ENCODE measurements at regions not wholly inside any gene's neighbourhood (a gene's known extent, or its start where the extent isn't known, plus 50 kb on each side); places are given as distances from the start of the nearest gene placed in this dataset.

GRCh38 chr4:14878681-14879080 lies 123.6 kb upstream of the CPEB2 start:
- Histone ChIP-seq H3K36me3 (ENCODE audit: low read depth) (no peaks in the 10 kb centered on the region), H3K9me3 (ENCODE audit: insufficient read depth, low read depth) (no peaks in the 10 kb centered on the region), H3K27ac (no peak overlapping the region), H3K4me3 (no peak overlapping the region), H3F3A (ENCODE audit: insufficient read depth, low read depth) (no peaks in the 10 kb centered on the region), H3K27me3 (ENCODE audit: insufficient read depth, low read depth) (no peaks in the 10 kb centered on the region), H3K79me2 (ENCODE audit: low read depth) (no peaks in the 10 kb centered on the region), H2AFZ (no peak overlapping the region), H3K9me2 (ENCODE audit: insufficient read depth) (no peaks in the 10 kb centered on the region), H3K4me2 (no peak overlapping the region), H4K20me1 (ENCODE audit: insufficient read depth) (no peaks in the 10 kb centered on the region), H3K4me1 (replicated peaks; ENCODE audit: insufficient read depth) (0 out of 2 replicates have a peak, but pooled peaks cover 11% of the 10 kb centered on the region)
- no peak for TF ChIP-seq CTCF (conservative IDR thresholded peaks at IDR 0.05)
- no peak for DNase-seq
- BruUV-seq (replicated peaks) = no TSS peak
- ChIA-PET CTCF (no interaction called here), POLR2A (ENCODE audit: unreplicated experiment) (no interaction called here)
- intact Hi-C loops (cut with micrococcal nuclease; ENCODE audit: unreplicated experiment) = loop anchor here (1.0 to 10.0 kb wide), 7 partner anchors 22 to 1222 kb away; partner anchors contain the start of gene CPEB2

- peak; percentile 68 to 81 for DNase-seq
- no peaks in the 10 kb centered on the region for H3F3A ChIP-seq (ENCODE audit: insufficient read depth, low read depth)
- no peaks in the 10 kb centered on the region for H3K27me3 ChIP-seq (ENCODE audit: insufficient read depth, low read depth)
- H3K9me2 ChIP-seq (ENCODE audit: insufficient read depth) = no peaks in the 10 kb centered on the region
- TF ChIP-seq CTCF (conservative IDR thresholded peaks at IDR 0.05) = no peak
- TF ChIP-seq EZH2 (IDR thresholded peaks at IDR 0.05; ENCODE audit: low read depth) = no peak
- H3K4me2 ChIP-seq = peak overlapping the region; percentile 18; the same call in 1 of the 2 replicates
- no peaks in the 10 kb centered on the region for H3K36me3 ChIP-seq (ENCODE audit: low read depth)
- POLR2A ChIA-PET (ENCODE audit: unreplicated experiment) = interaction anchor here (0.7 kb wide), 1 partner anchor 890 kb away, joined by 3 read pairs; no protein-coding TSS in a partner anchor
- CTCF ChIA-PET = no interaction called here
- H2AFZ ChIP-seq = no peak overlapping the region
- no peaks in the 10 kb centered on the region for H4K20me1 ChIP-seq (ENCODE audit: insufficient read depth)
- no peak overlapping the region for H3K27ac ChIP-seq
- H3K79me2 ChIP-seq (ENCODE audit: low read depth) = no peaks in the 10 kb centered on the region
- H3K4me3 ChIP-seq = no peak overlapping the region
- H3K4me1 ChIP-seq (replicated peaks; ENCODE audit: insufficient read depth) = 0 out of 2 replicates have a peak, but pooled peaks cover 11% of the 10 kb centered on the region
- H3K9me3 ChIP-seq (ENCODE audit: insufficient read depth, low read depth) = no peaks in the 10 kb centered on the region
- intact Hi-C loops (cut with micrococcal nuclease; ENCODE audit: unreplicated experiment) = loop anchor here (1.0 to 10.0 kb wide), 7 partner anchors 23 to 1223 kb away; partner anchors contain the start of gene CPEB2
- no TSS peak for BruUV-seq (replicated peaks)
These were observed 122.6 kb upstream of the CPEB2 start for GRCh38 chr4:14879683-14880082.

DNA sequence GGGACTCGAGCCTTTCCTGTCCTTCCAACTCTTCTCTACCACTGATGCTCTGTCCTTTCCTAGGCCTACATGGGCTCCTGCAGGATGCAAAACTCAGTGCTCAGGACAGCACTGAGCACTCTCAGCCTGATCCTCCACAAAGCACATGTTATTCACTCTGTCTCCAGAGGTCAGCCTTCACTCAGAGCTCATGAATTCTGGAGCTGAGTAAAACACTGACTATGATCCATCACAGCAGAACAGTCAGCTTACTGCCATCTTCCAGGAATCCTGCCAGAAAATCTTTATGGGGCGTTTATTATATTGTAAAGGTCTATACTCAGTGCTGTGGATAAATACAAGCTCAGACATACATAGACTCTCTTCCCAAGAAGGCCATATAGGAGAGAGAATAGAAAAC lies 121.5 kb upstream of the CPEB2 start:
- H3K4me3 ChIP-seq = no peak overlapping the region
- no peaks in the 10 kb centered on the region for H3K79me2 ChIP-seq (ENCODE audit: low read depth)
- H3K27ac ChIP-seq = no peak overlapping the region
- H3K36me3 ChIP-seq (ENCODE audit: low read depth) = no peaks in the 10 kb centered on the region
- no peaks in the 10 kb centered on the region for H3K9me3 ChIP-seq (ENCODE audit: insufficient read depth, low read depth)
- no peaks in the 10 kb centered on the region for H4K20me1 ChIP-seq (ENCODE audit: insufficient read depth)
- POLR2A ChIA-PET (ENCODE audit: unreplicated experiment) = no interaction called here
- no TSS peak for BruUV-seq (replicated peaks)
- CTCF ChIA-PET = no interaction called here
- H3K4me1 ChIP-seq (replicated peaks; ENCODE audit: insufficient read depth) = 0 out of 2 replicates have a peak, but pooled peaks cover 11% of the 10 kb centered on the region
- H3F3A ChIP-seq (ENCODE audit: insufficient read depth, low read depth) = no peaks in the 10 kb centered on the region
- no peak for TF ChIP-seq CTCF (conservative IDR thresholded peaks at IDR 0.05)
- TF ChIP-seq EZH2 (IDR thresholded peaks at IDR 0.05; ENCODE audit: low read depth) = no peak
- DNase-seq = no peak
- no peak overlapping the region for H2AFZ ChIP-seq
- intact Hi-C loops (cut with micrococcal nuclease; ENCODE audit: unreplicated experiment) = no loop called here
- no peaks in the 10 kb centered on the region for H3K27me3 ChIP-seq (ENCODE audit: insufficient read depth, low read depth)
- no peaks in the 10 kb centered on the region for H3K9me2 ChIP-seq (ENCODE audit: insufficient read depth)
- H3K4me2 ChIP-seq = no peak overlapping the region
